GM12878 (cell line): ENCODE measurements at regions not wholly inside any gene's neighbourhood (a gene's known extent, or its start where the extent isn't known, plus 50 kb on each side); places are given as distances from the start of the nearest gene placed in this dataset.

Source experiments
- ATAC-seq: fragments of 200-7000 bp; cut with Tn5 transposase; 3 replicates; pipeline ENCODE4 v1.9.1; 2020; ENCODE audit warnings: mild to moderate bottlenecking, moderate library complexity
- BruUV-seq: library from RNA; stranded (reverse); fragments of 400-500 nt; replicated peaks from 2 replicates; lab custom pipeline; 2021; lab: Mats Ljungman, UMichigan
- CTCF ChIA-PET: fragments of 300-600 bp; sonication (Branson Sonifier 250); formaldehyde crosslinking; extraction: SDS; loops from one replicate; lab custom pipeline; 2021; ENCODE audit warnings: inconsistent platforms; lab: Yijun Ruan, JAX
- POLR2A ChIA-PET: fragments of 350-600 bp; formaldehyde crosslinking; extraction: SDS; loops from one replicate; lab custom pipeline; 2021; ENCODE audit warnings: inconsistent platforms; lab: Charles Lee
- RAD21 ChIA-PET: fragments of 300-600 bp; sonication (Branson Sonifier 250); formaldehyde crosslinking; loops from one replicate; lab custom pipeline; 2023; ENCODE audit warnings: antibody characterized with exemption; ENCODE audit not compliant: unreplicated experiment; lab: Charles Lee
- SMC1A ChIA-PET: fragments of 300-600 bp; sonication (Branson Sonifier 250); formaldehyde crosslinking; loops from one replicate; lab custom pipeline; 2023; ENCODE audit not compliant: unreplicated experiment, uncharacterized antibody; lab: Charles Lee
- DNase-seq: peaks from one replicate; pipeline ENCODE4 v3.0.0-alpha.2; 2011; ENCODE audit warnings: low read depth, low spot score
- FAIRE-seq: peaks from 3 replicates; lab custom pipeline; 2011; peaks lifted over from hg19 to GRCh38; lab: Jason Lieb, UNC
- H2AFZ ChIP-seq: 2 replicates; pipeline ENCODE4 v1.6.0; 2011; ENCODE audit warnings: low read depth, low read length, control low read depth; ENCODE audit not compliant: control insufficient read depth
- H3K27ac ChIP-seq: 2 replicates; pipeline ENCODE4 v1.5.1; 2011; ENCODE audit warnings: control low read depth; ENCODE audit not compliant: control insufficient read depth, insufficient read depth
- H3K27me3 ChIP-seq, 2 experiments: replicated peaks in 1 of 2; 2 replicates each; pipeline versions ENCODE4 v1.6.0 to v1.6.1; 2011; ENCODE audit warnings: low read length in 1 of 2; ENCODE audit not compliant: control insufficient read depth in 2 of 2, insufficient read depth in 2 of 2
- H3K36me3 ChIP-seq, 2 experiments: 2 replicates each; pipeline ENCODE4 v1.5.1; 2011; ENCODE audit warnings: low read length in 1 of 2; ENCODE audit not compliant: control insufficient read depth in 2 of 2, insufficient read depth in 2 of 2
- H3K4me1 ChIP-seq: 2 replicates; pipeline ENCODE4 v1.6.1; 2011; ENCODE audit warnings: mild to moderate bottlenecking, low read length, moderate library complexity, mixed read lengths; ENCODE audit not compliant: control insufficient read depth, insufficient read depth
- H3K4me2 ChIP-seq: 2 replicates; pipeline ENCODE4 v1.6.0; 2011; ENCODE audit warnings: control low read depth; ENCODE audit not compliant: control insufficient read depth, insufficient read depth
- H3K4me3 ChIP-seq: fragments of 200-600 bp; sonication (generic); 2 replicates; pipeline ENCODE4 v1.5.1; 2016
- H3K79me2 ChIP-seq: 2 replicates; pipeline ENCODE4 v1.6.0; 2011; ENCODE audit warnings: low read length; ENCODE audit not compliant: control insufficient read depth, insufficient read depth
- H3K9ac ChIP-seq: 2 replicates; pipeline ENCODE4 v1.8.0; 2011; ENCODE audit warnings: low read length, control low read depth, mixed read lengths; ENCODE audit not compliant: control insufficient read depth, insufficient read depth
- H3K9me3 ChIP-seq: replicated peaks from 3 replicates; pipeline ENCODE4 v1.5.1; 2011; ENCODE audit warnings: mild to moderate bottlenecking, low read length; ENCODE audit not compliant: control insufficient read depth, insufficient read depth
- H4K20me1 ChIP-seq: 2 replicates; pipeline ENCODE4 v1.6.0; 2011; ENCODE audit not compliant: control insufficient read depth, insufficient read depth
- BCL11A ChIP-seq: IDR thresholded peaks from 2 replicates; pipeline ENCODE4 v1.6.1; 2011; ENCODE audit warnings: low read depth, low read length
- CTCF ChIP-seq, 3 experiments: IDR thresholded peaks in 2 of 3; conservative IDR thresholded peaks in 1 of 3; 2 replicates each; pipeline ENCODE4 v1.5.1; 2011; ENCODE audit warnings: low read depth in 3 of 3, low read length in 3 of 3, mild to moderate bottlenecking in 3 of 3, control low read depth in 2 of 3, moderate library complexity in 2 of 3, inconsistent platforms in 1 of 3, mixed read lengths in 1 of 3; ENCODE audit not compliant: control insufficient read depth in 2 of 3, insufficient read depth in 1 of 3; ENCODE audit errors: extremely low read depth in 1 of 3
- ESRRA ChIP-seq: IDR thresholded peaks from 2 replicates; pipeline ENCODE4 v1.6.1; 2012; ENCODE audit warnings: mild to moderate bottlenecking, low read length, improper control_type of control experiment
- EZH2 ChIP-seq: IDR thresholded peaks from 2 replicates; pipeline ENCODE4 v1.6.1; 2012; ENCODE audit warnings: low read depth, mild to moderate bottlenecking, control low read depth, inconsistent platforms, low read length, borderline replicate concordance; ENCODE audit not compliant: control insufficient read depth
- FOXK2 ChIP-seq: fragments of 450-650 bp; IDR thresholded peaks from 2 replicates; pipeline ENCODE4 v1.6.1; 2017; ENCODE audit warnings: mild to moderate bottlenecking, moderate library complexity
- MLLT1 ChIP-seq: fragments of 450-650 bp; IDR thresholded peaks from 2 replicates; pipeline ENCODE4 v1.6.1; 2016; ENCODE audit warnings: mild to moderate bottlenecking
- NFIC ChIP-seq: IDR thresholded peaks from 2 replicates; pipeline ENCODE4 v1.6.1; 2012; ENCODE audit warnings: low read depth, mild to moderate bottlenecking, inconsistent platforms, low read length, moderate library complexity
- NR2C2 ChIP-seq: IDR thresholded peaks from 2 replicates; pipeline ENCODE4 v1.6.1; 2011; ENCODE audit warnings: borderline replicate concordance, low read depth; ENCODE audit not compliant: control insufficient read depth, insufficient read length
- RAD51 ChIP-seq: fragments of 450-650 bp; IDR thresholded peaks from 2 replicates; pipeline ENCODE4 v1.6.1; 2016; ENCODE audit warnings: moderate library complexity, mild to moderate bottlenecking, inconsistent platforms
- RELA ChIP-seq: fragments of 450-650 bp; IDR thresholded peaks from 2 replicates; pipeline ENCODE4 v1.8.0; 2014; ENCODE audit warnings: borderline replicate concordance; ENCODE audit not compliant: partially characterized antibody
- WGBS: methylation state at CpG from one replicate; pipeline ENCODE4 v1.1.6; 2016; ENCODE audit warnings: low lambda C conversion rate; ENCODE audit not compliant: insufficient replicate concordance, insufficient coverage; ENCODE audit errors: missing lambda C conversion rate; 5-methylcytosine and 5-hydroxymethylcytosine counted together
- in situ Hi-C: fragments of 300-500 bp; cut with MboI; formaldehyde crosslinking; loops from 9 replicates; pipeline ENCODE4 v1.14.3; 2018; ENCODE audit warnings: mixed read lengths
- intact Hi-C: fragments of 100-400 bp; cut with micrococcal nuclease; formaldehyde crosslinking; loops from one replicate; pipeline ENCODE4 v1.14.2; 2022; ENCODE audit not compliant: unreplicated experiment

GRCh38 chr18:53789376-53790247 is 434.9 kb downstream of the MBD2 start:
- BruUV-seq, result no TSS peak
- no peak overlapping the region for H3K4me3 ChIP-seq
- no peak overlapping the region for H3K27ac ChIP-seq
- ATAC-seq (no peak), FAIRE-seq (no peak), DNase-seq (no peak)
- no peak overlapping the region for H2AFZ ChIP-seq
- no peaks in the 10 kb centered on the region for H3K27me3 ChIP-seq
- no peaks in the 10 kb centered on the region for H3K36me3 ChIP-seq
- no peaks in the 10 kb centered on the region for H3K79me2 ChIP-seq
- POLR2A ChIA-PET, result no interaction called here
- no peak overlapping the region for H3K4me2 ChIP-seq
- no peaks in the 10 kb centered on the region for H4K20me1 ChIP-seq
- no peaks in the 10 kb centered on the region for H3K9me3 ChIP-seq
- RAD21 ChIA-PET, result no interaction called here
- 10% methylated on average over 4 of the region's 4 CpGs for WGBS
- CTCF ChIA-PET, result interaction anchor here (1.3 kb wide), 1 partner anchor 10 kb away, joined by 3 read pairs; no protein-coding TSS in a partner anchor
- no peaks in the 10 kb centered on the region for H3K4me1 ChIP-seq
- in situ Hi-C loops (no loop called here), intact Hi-C loops (no loop called here)
- SMC1A ChIA-PET, result interaction anchor here (0.5 kb wide), 1 partner anchor 220 kb away, joined by 3 read pairs; no protein-coding TSS in a partner anchor
- H3K9ac ChIP-seq, result no peak overlapping the region
- TF ChIP-seq BCL11A, result no peak
- TF ChIP-seq NR2C2, result no peak
- no peak for TF ChIP-seq FOXK2
- TF ChIP-seq MLLT1, result no peak
- no peak for TF ChIP-seq RELA
- no peak for TF ChIP-seq NFIC
- TF ChIP-seq RAD51, result no peak
- TF ChIP-seq CTCF (IDR thresholded peaks at IDR 0.05 in 2 of 3, conservative IDR thresholded peaks at IDR 0.05 in 1 of 3; ENCODE audit: control insufficient read depth in 2 of 3, extremely low read depth in 1 of 3, insufficient read depth in 1 of 3, low read depth in 3 of 3, low read length in 3 of 3), result no peak
- TF ChIP-seq ESRRA, result no peak
- TF ChIP-seq EZH2, result no peak
